Stimulated activated CD8-positive, alpha-beta memory T cell treated with anti-CD3 and anti-CD28 coated beads, Interleukin-12 subunit alpha, Interleukin-12 subunit beta, amount 100 ng/mL, for 1 hour (primary cell): ENCODE measurements at regions not wholly inside any gene's neighbourhood (a gene's known extent, or its start where the extent isn't known, plus 50 kb on each side); places are given as distances from the start of the nearest gene placed in this dataset.

ENCODE experiments used
- DNase-seq: peaks from one replicate; pipeline ENCODE4 v3.0.0-alpha.2; 2020; ENCODE audit warnings: low read depth

GRCh38 chr18:40944576-40944975 lies 1010.5 kb upstream of the PIK3C3 start:
- no peak for DNase-seq

DNA sequence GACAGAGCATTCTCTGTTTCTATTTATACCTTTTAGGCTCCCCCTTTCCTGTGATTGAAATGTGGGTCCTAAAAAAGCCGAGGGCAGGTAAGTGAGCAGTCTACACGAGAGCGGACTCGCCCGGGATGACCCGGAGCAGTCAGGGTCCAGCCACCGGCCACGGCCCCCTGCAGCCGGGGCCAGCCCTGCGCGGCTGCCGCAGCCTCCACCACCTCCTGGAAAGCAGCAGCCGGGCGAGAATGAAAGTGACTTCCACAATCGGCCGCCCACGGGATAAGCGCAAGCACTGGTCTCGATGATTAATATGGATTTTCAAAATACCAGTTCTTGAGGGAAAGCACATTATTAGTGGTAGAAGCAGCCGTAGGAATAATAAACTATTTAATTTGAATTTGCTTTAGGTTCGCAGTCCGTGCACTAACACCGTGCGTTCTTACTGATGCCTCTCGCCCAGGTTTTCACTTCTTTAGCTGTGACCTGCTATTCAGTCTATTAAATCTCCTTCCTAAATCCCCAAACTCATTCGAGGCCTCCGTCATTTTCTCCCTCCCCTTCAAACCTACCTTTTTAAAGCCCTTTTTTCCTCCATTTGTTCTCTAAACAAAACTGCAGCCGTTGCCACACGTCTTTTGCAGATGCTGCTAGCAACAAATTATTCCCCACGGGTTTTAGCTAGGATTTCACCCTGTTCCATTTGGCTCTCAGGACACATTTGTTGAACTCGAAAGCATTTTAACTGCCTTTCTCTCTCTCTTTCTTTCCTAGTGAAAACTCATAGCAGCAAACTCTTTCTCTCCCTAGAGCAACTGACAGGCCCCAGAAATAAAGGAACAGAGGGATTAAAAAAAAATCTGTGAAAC lies 1015.1 kb upstream of the PIK3C3 start:
- DNase-seq: no peak

- DNase-seq: no peak
These were observed 1016.4 kb upstream of the PIK3C3 start for GRCh38 chr18:40938615-40939014.

DNA sequence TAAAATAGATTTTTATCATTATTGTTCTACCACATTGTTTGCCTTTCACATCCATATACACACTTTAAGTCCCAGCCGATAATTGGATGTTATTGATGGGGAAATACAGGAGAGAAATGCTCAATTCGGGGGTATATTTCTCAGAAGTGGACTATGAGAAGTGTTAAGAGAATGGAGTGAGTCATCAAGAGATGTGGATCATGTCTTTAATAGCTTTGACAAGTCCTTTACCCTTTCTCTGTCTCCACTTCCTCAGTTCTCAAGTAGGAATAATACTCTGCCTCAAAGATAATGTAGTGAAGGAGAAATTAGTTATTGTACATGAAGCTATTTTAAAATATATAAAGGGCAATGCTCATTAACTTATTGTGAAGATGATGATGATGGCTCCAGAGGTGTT lies 1017.6 kb upstream of the PIK3C3 start:
- no peak for DNase-seq

DNA sequence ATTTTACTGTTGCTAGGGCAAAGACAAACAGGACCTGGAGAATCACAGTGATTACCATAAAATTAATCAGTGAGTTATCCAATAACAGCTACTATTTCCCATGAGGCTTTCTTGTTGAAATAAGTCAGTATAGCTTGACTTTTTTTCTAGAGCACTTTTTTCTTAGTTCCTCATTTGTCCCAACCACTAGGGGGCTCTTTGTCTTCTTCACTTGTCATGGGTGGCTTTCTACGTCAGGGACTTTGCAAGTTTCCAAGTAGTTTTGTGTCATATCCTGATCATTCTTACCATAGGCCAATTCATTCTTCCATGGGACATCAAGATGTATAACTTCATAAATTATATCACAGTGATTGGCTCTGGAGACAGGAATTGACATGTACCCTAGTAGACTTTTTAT lies 1019.6 kb upstream of the PIK3C3 start:
- DNase-seq: no peak

DNA sequence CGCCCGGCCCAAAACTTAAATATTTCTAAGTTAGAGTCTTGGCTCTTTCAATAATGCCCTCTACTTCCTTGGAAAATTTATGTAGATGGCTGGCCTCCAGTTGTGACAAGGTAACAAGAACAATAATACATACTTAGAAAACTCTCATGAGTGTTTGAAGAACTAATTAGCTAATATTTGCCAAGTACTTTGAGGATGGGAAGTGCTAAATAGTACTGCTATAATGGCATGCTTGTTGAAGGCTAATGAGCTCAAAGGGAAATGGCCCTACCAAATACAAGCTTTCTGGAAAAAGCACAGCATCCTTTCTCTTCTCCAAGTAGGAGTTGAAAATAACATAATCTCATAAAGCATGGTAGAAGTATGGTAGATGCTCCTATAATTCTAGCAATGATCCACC lies 1022.2 kb upstream of the PIK3C3 start:
- no peak for DNase-seq

DNA sequence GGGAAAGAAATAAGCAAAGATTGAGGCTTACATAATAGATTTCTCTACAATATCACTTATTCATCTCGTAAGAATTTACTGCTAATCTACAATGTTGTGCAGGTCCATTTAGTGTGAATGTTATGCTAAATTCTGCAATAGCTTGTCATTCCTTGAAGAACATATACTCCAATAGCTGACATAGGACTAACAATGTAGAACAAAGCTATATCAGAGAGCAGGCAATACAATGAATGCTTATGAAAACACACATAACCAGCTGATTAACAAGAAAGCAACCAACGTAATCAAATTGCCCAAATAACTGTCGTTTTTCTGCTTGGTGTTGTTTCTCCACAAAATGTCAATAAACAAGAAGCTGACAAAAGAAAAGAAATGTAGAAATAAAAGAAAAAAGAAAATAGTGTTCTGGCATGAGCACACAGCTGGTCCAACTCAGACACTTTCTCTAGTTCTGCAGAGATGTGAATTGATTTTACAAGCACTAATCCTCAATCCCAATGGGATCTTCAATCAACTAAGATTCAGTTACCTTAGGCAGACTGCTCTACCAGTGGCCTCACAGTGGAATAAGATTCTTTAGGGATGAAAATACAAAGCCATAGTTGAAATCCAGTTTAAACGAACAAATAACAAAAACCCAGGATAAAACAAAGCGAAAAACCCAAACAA lies 1024.7 kb upstream of the PIK3C3 start:
- no peak for DNase-seq

GRCh38 chr18:40929399-40929798 lies 1025.6 kb upstream of the PIK3C3 start:
- DNase-seq: no peak

GRCh38 chr18:40926679-40927078 lies 1028.4 kb upstream of the PIK3C3 start:
- DNase-seq: no peak

- no peak for DNase-seq
These were observed 1029.9 kb upstream of the PIK3C3 start for GRCh38 chr18:40925071-40925541.

DNA sequence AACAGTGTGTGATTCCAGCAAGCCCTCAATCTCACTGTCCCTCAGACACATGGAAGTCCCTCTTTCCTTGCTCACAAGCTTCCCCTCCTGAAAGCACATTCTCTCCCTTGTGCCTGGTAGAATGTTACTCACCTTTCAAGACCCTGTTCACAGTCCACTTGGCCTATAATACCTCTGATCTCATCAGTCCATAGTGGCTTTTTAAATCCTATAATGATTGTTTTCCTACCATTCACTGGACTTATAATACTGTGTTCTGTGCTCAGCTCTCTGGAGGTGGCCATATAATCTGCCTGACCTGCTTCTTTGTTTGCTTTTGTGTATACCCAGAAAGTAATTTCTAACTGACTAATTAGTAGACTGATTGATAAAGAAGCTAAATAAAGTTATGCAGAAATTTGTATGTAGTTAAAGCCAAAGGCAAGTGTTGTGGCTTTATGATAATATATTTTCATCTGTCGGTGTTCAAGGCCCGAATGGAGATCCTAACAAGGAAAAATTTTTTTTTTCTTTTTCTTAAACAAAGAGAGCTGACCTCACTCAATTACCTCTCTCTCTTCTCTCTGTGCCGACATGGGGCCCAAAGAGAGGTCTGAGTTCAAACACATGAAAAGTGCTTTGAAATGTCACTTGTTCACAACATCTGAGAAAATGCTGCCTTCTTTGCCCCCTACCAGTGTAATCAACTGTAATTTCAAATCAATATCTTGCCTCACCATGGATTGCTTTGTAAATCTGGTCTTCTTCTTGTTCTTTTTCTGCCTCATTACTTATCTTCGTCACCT lies 1033.0 kb upstream of the PIK3C3 start:
- no peak for DNase-seq

GRCh38 chr18:40917056-40917455 lies 1038.0 kb upstream of the PIK3C3 start:
- DNase-seq: no peak

DNA sequence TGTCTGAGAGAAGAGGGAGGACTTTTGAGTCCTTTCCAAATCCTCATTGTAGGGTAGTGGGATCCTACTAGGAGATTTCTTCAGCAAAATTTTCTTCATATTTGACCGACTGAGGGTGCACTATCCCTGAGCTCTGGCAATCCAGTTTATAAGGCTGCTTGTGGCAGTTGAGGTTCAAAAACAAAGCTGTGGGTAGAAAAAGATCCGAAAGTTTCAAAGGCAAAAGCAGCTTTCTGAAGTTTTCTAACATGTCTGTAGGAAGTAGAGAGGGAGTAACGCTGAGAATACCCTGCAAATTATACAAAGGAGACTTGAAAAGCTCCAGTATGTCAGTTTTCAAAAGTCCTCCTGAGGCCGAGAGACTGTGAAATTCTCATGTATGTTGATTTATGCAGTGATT lies 1039.3 kb upstream of the PIK3C3 start:
- no peak for DNase-seq

GRCh38 chr18:40911582-40912254 lies 1043.3 kb upstream of the PIK3C3 start:
- DNase-seq: no peak

- no peak for DNase-seq
These were observed 1044.0 kb upstream of the PIK3C3 start for GRCh38 chr18:40911041-40911440.

DNA sequence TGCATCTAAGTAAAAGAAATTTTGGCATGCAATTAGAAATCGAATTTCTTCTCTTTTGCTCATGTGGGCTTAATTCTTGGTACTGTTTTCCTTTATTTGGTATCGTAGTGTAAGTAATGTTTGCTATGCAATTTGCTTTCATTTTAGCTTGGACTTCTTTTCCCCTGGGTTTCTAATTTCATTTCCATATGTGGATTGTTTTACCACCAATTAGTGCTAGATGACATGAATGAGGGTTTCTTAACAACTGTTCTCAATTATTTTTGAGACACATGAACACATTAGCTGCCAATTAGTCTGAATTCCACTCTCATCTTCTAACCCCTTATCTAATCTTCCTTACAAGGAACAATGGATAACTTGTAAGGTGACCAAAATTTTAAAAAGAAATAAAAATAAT lies 1047.2 kb upstream of the PIK3C3 start:
- no peak for DNase-seq

GRCh38 chr18:40904295-40904694 lies 1050.7 kb upstream of the PIK3C3 start:
- no peak for DNase-seq

DNA sequence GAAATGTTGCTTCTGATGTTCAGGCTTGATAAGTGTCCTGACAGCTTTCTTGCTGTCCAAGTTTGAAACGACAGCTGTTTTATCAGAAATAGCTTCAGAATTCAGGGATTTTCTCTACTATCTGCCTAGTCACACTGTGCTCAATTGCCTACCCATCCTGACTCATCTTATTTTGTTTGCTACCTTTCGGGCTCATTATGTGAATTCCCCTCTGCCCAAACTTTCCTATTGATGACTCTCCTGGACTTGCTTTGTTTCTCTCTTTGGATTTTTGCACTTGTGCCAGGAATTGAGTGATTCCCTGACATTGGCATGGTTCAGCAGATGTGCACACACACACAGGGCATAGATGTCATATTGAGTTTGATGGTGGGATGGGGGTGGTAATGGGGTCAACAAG lies 1052.6 kb upstream of the PIK3C3 start:
- DNase-seq: no peak

DNA sequence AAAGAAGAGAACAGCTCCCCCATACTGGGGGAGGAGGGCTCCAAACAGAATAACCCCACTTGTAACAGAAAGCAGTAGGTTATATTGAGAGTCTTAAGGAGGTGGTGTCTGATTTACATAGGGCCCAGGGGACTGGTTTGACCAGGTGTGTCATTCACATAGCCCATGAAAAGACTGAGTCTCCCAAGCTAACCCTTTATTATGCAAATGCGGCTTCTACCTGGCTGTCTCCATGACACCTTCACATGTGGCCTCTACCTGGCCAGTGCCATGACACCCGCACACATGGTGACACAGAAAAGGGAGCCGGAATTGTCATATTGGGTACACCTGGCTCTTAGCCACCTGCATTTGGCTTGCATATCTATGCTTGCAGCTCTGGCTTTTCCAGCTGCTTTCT lies 1057.2 kb upstream of the PIK3C3 start:
- no peak for DNase-seq

GRCh38 chr18:40883271-40883670 lies 1071.8 kb upstream of the PIK3C3 start:
- DNase-seq: no peak

- no peak for DNase-seq
These were observed 1072.6 kb upstream of the PIK3C3 start for GRCh38 chr18:40882468-40882867.

- DNase-seq: no peak
These were observed 1076.7 kb upstream of the PIK3C3 start for GRCh38 chr18:40878371-40878770.
